DND-41 (cell line): ENCODE measurements at regions not wholly inside any gene's neighbourhood (a gene's known extent, or its start where the extent isn't known, plus 50 kb on each side); places are given as distances from the start of the nearest gene placed in this dataset.
"Not testable (repeated sequence)": the region's sequence is repeated elsewhere in the genome, so short reads cannot be mapped to it uniquely, and the experiment has no call there.

Experiments used
- CTCF ChIP-seq: IDR thresholded peaks from 2 replicates; pipeline ENCODE4 v1.5.1; 2012; ENCODE audit warnings: borderline replicate concordance, low read length, moderate library complexity, mild to moderate bottlenecking; ENCODE audit not compliant: poor library complexity, severe bottlenecking; ENCODE audit errors: extremely low read depth
- EZH2 ChIP-seq: IDR thresholded peaks from 3 replicates; pipeline ENCODE4 v1.6.1; 2012; ENCODE audit warnings: borderline replicate concordance, low read depth, mild to moderate bottlenecking, moderate library complexity, low read length, inconsistent platforms; ENCODE audit not compliant: severe bottlenecking

GRCh38 chr5:60420773-60421172, 279.2 kb downstream of the DEPDC1B start:
- TF ChIP-seq CTCF, EZH2: not testable (repeated sequence)
